Cardiac muscle cell (in vitro differentiated cells and primary cell): ENCODE measurements at regions not wholly inside any gene's neighbourhood (a gene's known extent, or its start where the extent isn't known, plus 50 kb on each side); places are given as distances from the start of the nearest gene placed in this dataset.

Experiments
- DNase-seq, 2 donors: peaks; one replicate each; pipeline versions ENCODE4 v3.0.0 to v3.0.0-alpha.2; 2010 to 2017; ENCODE audit warnings: low read depth in 1 of 2, low spot score in 1 of 2
- H3K27ac ChIP-seq: fragments of 200-600 bp; sonication (generic); 2 replicates; pipeline ENCODE4 v1.5.1; 2016
- H3K27me3 ChIP-seq: fragments of 200-600 bp; sonication (generic); 2 replicates; pipeline ENCODE4 v1.6.0; 2016; ENCODE audit warnings: control low read depth
- H3K36me3 ChIP-seq: fragments of 200-600 bp; sonication (generic); 2 replicates; pipeline ENCODE4 v1.5.1; 2016; ENCODE audit warnings: control low read depth
- H3K4me1 ChIP-seq: fragments of 200-600 bp; sonication (generic); 2 replicates; pipeline ENCODE4 v1.8.1; 2017; ENCODE audit warnings: low read depth, mild to moderate bottlenecking, mixed run types
- H3K4me3 ChIP-seq: fragments of 200-600 bp; sonication (generic); 2 replicates; pipeline ENCODE4 v1.5.1; 2016; ENCODE audit warnings: mild to moderate bottlenecking
- H3K9me3 ChIP-seq: fragments of 200-600 bp; sonication (generic); 2 replicates; pipeline ENCODE4 v1.5.1; 2017; ENCODE audit warnings: low read depth, mild to moderate bottlenecking, control low read depth
- TF ChIP-seq, protein P1 (sequence below): IDR thresholded peaks from 2 replicates; pipeline ENCODE4 v1.5.1; 2012; ENCODE audit warnings: low read depth, mild to moderate bottlenecking, low read length

DNA sequence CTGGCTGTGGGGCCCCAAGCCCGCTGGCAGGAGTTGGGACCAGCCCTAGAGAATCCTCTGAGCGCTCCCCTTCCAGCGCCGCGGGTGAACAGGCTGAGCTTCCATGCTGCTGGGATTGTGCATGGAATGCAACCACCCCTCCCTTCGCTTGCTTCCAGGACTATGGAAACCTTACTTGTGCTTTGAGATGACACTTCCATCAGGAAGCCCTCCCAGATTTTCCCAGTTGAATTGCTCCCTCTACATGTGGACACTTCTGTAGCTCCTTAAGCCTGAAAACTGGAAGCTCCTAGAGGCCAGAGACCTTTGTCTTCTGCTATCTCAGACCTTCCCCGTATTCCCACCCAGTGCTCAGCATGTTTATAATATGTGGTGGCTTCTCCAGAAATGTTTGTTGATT, 213.2 kb upstream of the RPL38 start:
- H3K4me3 ChIP-seq, result no peak overlapping the region
- no peak overlapping the region for H3K27ac ChIP-seq
- no peak for DNase-seq
- H3K4me1 ChIP-seq, result no peaks in the 10 kb centered on the region
- H3K36me3 ChIP-seq, result no peaks in the 10 kb centered on the region
- no peaks in the 10 kb centered on the region for H3K27me3 ChIP-seq
- TF ChIP-seq, protein P1, sequence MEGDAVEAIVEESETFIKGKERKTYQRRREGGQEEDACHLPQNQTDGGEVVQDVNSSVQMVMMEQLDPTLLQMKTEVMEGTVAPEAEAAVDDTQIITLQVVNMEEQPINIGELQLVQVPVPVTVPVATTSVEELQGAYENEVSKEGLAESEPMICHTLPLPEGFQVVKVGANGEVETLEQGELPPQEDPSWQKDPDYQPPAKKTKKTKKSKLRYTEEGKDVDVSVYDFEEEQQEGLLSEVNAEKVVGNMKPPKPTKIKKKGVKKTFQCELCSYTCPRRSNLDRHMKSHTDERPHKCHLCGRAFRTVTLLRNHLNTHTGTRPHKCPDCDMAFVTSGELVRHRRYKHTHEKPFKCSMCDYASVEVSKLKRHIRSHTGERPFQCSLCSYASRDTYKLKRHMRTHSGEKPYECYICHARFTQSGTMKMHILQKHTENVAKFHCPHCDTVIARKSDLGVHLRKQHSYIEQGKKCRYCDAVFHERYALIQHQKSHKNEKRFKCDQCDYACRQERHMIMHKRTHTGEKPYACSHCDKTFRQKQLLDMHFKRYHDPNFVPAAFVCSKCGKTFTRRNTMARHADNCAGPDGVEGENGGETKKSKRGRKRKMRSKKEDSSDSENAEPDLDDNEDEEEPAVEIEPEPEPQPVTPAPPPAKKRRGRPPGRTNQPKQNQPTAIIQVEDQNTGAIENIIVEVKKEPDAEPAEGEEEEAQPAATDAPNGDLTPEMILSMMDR, result no peak
- no peaks in the 10 kb centered on the region for H3K9me3 ChIP-seq

DNA sequence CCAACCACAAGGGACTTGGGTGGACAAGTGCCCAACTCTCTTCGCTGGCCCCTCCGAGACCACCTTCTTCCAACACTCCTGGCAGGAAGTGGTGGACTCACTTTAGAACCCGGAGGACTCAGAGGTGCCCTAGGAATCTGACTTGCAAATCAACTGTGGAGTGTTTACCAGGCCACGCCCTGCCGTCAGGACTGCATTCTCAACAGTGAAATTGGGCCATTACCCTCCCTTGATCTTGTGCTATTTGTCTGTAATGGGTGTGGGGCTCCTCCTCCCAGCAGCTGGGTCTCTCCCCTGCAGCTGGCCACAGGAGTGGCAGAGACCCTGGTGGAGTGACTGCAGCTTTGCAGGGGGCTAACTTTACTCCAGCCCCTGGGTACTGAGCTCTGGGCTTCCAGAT, 212.2 kb upstream of the RPL38 start:
- no peak for DNase-seq
- Histone ChIP-seq H3K4me3 (no peak overlapping the region), H3K9me3 (no peaks in the 10 kb centered on the region), H3K4me1 (no peaks in the 10 kb centered on the region), H3K27me3 (no peaks in the 10 kb centered on the region), H3K27ac (no peak overlapping the region), H3K36me3 (no peaks in the 10 kb centered on the region)
- TF ChIP-seq, protein P1, result no peak

DNA sequence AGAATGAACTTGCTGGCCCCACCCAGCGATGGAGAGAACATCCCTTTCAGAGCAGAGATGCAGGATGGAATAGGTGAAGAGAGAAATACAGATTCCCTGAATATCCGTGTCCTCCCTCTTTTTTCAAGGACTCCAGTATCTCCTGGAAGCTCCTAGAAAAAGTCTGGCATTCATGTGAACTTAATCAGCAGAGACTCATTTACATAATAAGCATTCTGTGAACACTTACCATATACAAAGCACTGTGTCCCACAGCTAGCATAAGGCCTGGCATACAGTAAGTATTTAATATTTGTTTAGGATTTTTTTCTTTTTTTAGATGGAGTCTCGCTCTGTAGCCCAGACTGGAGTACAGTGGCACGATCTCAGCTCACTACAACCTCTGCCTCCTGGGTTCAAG, 208.5 kb upstream of the RPL38 start:
- Histone ChIP-seq H3K4me1 (no peaks in the 10 kb centered on the region), H3K27me3 (no peaks in the 10 kb centered on the region), H3K36me3 (no peaks in the 10 kb centered on the region), H3K9me3 (no peaks in the 10 kb centered on the region), H3K27ac (no peak overlapping the region), H3K4me3 (no peak overlapping the region)
- no peak for DNase-seq
- TF ChIP-seq, protein P1, result no peak

DNA sequence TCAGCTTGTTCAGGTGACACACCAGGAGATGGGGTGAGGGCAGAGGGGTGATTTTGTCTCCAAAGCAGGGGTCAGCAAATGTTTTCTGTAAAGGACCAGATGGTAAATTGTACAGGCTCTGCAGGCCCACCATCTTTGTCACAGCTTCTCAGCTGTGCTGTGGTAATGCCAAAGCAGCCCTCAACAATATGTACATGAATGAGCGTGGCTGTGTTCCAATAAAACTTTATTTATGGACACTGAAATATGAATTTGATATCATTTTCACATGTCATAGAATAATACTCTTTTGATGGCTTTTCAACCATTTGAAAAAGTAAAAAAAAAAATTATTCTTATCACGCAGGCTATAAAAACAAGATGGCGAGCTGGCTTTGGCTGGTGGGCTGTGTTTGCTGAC, 206.4 kb upstream of the RPL38 start:
- DNase-seq, result no peak
- no peaks in the 10 kb centered on the region for H3K4me1 ChIP-seq
- H3K9me3 ChIP-seq, result no peaks in the 10 kb centered on the region
- no peak overlapping the region for H3K4me3 ChIP-seq
- no peaks in the 10 kb centered on the region for H3K27me3 ChIP-seq
- H3K27ac ChIP-seq, result no peak overlapping the region
- TF ChIP-seq, protein P1, result no peak
- H3K36me3 ChIP-seq, result no peaks in the 10 kb centered on the region

DNA sequence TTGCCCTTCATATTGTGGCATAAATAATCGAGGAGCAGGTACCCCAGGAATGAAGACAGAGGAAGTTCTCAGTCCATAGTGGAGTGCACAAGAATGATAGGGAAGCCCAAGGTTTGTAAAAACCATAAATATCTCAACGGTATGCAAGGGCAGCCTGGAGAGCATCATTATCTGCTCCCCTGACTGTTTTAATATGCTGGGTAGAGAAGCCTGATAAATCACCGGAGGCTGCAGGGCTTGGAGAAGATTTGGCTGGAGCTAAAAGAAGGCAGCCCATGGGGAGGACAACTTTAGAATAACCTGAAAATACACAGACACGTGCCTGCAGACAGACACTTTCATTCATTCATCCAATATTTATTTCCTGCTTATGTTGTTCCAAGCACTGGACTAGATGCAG, 205.2 kb upstream of the RPL38 start:
- Histone ChIP-seq H3K27me3 (no peaks in the 10 kb centered on the region), H3K9me3 (no peaks in the 10 kb centered on the region), H3K4me1 (no peaks in the 10 kb centered on the region), H3K36me3 (no peaks in the 10 kb centered on the region), H3K4me3 (no peak overlapping the region), H3K27ac (no peak overlapping the region)
- DNase-seq, result no peak
- TF ChIP-seq, protein P1, result no peak
